Left hindlimb (tissue), 1 donor: ENCODE measurements at regions not wholly inside any gene's neighbourhood (a gene's known extent, or its start where the extent isn't known, plus 50 kb on each side); places are given as distances from the start of the nearest gene placed in this dataset.

ENCODE experiments used
- DNase-seq: peaks from one replicate; pipeline ENCODE4 v3.0.0-alpha.2; 2018

- no peak for DNase-seq
Measured at GRCh38 chr5:8577792-8578191, 708.8 kb downstream of the MTRR start.

DNA sequence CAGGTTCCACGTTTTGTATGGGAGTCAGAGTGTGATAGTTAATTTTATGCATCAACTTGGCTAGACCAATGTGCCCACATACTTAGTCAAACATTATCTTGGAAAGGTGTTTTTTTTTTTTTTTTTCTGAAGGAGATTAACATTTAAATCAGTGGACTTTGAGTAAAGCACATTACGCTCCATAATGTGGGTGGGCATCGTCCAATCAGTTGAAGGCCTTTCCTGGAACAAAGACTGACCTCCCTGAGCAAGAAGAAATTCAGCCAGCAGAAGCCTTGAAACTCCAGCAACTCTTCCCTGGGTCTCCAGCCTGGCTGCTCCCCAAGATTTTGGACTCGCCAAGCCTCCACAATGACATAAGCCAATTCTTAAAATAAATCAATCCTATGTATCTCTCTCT, 711.4 kb downstream of the MTRR start:
- DNase-seq = no peak

- DNase-seq = no peak
Measured at GRCh38 chr5:8581047-8581446, 712.1 kb downstream of the MTRR start.

GRCh38 chr5:8585230-8586018, 716.5 kb downstream of the MTRR start:
- DNase-seq = no peak

GRCh38 chr5:8590959-8591358, 722.0 kb downstream of the MTRR start:
- no peak for DNase-seq

DNA sequence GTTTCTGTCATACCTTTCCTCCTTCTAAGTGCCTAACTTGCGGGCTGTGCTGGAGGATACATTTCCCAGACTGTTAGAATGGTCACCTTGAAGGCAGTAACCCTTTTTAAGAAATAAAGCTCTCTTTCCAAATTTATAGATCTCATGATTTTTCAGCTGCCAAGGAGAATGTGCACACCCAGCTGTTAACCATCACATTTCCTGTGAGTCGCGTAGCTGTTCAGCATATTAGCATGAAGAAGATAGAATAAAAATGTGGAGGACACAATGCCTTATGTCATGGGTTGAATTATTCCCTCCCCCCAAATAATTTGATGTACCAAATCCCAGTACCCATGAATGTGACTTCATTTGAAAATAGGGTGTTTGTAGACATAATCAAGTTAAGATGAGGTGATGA, 729.4 kb downstream of the MTRR start:
- DNase-seq = no peak

DNA sequence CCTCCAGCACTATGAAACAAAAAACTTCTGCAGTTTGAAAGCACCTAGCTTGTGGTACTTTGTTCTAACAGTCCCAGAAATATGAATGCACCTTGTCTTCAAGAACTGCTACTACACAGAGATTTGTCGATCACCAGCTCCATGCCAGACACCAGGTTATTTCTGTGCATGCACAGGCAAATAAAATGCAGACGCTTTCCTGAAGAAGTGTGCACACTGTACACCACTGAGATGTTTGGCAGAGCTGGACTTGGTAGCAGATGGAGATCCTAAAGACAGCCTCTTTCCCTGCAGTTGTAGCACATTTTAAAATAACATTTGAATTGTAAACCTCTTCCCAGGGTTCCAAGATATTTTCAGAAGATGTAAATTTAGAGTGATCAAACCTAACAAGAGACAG, 730.0 kb downstream of the MTRR start:
- DNase-seq = no peak

DNA sequence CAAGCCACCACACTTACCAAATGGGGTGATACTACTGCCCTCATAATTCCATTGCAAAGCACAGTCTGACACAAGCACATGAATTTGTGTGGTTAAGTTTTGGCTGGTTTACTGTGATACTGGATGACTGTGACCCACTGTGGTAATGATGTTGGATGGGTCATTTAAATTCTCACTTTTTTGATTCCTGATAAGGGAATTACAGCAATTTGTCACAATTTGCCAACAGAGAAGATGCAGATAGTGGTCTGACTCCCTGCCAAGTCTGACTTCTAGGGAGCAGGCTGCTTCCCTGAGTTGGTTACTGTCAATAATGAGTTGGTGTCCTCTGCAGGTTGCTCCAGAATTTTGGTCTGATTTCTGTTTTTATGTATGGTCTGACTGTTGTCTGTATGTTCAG, 731.9 kb downstream of the MTRR start:
- DNase-seq = no peak

DNA sequence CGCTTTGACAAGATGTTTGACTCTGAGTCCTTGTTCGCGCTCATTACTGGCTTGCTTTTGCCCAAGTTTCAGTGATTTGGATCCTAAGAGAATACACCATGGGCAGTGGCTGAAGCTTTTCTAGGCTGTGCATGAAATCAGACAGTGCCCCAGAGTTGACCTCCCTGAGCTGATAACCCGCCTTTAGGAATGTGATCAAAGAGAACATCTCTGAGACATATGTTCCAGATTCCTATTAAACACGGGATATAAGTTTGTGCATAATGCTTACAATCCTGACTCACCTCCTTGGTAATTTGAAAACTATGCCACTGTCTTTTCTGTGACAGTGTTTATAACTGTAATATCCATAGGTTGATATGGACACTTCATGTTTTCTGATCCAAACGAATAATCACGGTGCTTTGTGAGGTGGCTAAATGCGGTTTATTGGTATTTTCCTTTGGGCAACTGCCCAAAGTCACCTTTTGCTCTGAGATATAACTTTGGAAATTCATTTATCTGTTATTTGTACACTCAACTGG, 732.9 kb downstream of the MTRR start:
- no peak for DNase-seq

DNA sequence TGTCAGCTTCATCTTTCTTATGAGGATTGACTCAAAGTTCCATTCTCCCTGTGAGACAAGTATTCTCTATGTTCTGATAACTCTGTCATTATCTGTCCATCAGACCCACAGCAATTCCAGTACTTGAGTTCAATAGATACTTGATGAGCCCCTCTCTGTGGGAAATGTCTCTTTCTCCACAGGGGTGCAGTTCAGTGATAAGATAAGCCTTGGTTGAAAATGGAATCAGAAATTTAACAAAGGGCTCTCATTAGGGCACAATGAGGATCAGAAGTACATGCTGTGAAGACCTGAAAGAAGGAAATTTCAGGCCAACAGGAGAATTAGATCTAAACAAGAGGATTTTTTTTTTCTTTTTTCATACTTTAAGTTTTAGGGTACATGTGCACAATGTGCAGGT, 737.3 kb downstream of the MTRR start:
- DNase-seq = no peak

DNA sequence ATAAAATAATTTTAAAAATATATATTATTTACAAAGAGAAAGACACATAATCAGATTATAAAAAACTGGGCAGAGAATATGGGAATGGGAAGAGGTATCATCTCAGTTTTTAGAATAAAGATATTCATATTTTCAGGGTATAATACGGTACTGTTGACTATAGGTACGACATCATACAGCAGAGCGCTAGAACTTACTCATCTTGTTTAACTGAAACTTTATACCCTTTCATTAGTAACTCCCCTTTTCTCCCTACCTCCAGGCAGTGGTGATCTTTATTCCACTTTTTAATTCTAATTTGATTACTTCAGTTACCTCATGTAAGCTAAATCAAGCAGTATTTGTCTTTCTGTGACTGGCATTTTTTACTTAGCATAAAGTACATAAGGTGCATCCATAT, 742.1 kb downstream of the MTRR start:
- no peak for DNase-seq

DNA sequence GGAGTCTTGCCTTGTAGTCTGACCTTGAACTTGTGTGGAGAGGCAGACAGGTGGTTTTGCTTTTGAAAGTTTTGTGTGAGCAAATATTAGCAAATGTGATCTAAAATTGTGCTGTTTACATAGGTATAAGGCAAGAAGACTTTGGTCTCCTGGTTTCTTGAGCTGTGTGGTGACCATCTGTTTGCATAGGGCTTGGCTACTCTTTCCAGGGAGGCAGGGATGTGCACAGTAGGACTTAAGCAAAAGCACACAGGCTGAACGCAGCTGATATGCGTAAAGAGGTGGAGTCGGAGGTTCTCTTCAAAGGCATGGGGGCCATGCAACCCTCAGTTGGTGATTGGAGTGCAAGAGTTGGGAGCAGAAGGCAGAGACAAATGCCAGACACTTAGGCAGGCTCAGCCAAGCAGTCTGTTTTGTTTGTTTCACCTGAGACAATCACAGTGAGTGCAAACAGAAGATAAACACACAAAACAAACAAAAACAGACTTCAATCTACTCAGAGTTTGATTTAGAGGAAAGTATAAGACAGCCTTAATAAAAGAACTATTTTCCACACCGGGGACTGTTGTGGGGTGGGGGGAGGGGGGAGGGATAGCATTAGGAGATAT, 744.2 kb downstream of the MTRR start:
- no peak for DNase-seq

DNA sequence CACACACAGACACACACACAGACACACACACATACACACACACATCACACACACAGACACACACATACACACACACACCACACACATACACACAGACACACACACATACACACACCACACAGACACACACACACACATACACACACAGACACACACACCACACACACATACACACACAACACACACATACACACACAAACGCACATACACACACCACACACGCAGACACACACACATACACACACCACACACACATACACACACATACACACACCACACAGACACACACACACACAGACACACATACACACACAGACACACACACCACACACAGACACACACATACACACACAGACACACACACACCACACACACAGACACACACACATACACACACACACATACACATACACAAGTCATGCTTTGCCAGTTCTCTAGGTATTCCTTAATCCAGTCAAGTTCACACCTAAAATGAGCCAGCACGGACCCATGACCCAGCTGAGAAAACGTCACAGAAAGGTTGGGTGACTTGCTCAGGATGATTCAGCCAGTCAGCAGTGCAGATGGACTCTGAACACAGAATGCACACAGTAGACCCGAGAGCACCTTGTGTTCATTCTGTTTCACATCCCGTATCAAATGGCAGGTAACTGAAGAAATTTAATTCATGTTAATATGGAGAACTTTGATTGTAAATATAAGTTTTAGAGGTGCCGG, 746.4 kb downstream of the MTRR start:
- no peak for DNase-seq

DNA sequence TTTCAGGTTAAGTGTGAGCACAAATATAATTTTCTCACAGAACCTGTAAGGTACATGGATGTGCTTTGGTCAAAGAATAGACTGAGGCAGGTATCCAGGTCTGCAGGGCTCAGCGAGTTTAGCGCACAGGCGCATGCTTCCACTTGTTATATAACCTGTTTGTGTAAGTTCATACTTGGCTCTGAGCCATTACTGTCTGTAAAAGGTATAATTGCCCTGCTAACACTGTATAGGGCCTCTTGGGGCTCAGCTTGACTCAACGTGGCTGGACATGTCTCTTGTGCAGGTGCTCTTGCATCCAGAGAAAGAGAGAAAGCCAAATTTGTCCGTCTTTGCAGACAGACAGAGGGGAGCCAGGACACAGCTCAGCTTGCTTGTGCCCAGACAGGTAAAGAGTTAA, 759.6 kb downstream of the MTRR start:
- DNase-seq = no peak

DNA sequence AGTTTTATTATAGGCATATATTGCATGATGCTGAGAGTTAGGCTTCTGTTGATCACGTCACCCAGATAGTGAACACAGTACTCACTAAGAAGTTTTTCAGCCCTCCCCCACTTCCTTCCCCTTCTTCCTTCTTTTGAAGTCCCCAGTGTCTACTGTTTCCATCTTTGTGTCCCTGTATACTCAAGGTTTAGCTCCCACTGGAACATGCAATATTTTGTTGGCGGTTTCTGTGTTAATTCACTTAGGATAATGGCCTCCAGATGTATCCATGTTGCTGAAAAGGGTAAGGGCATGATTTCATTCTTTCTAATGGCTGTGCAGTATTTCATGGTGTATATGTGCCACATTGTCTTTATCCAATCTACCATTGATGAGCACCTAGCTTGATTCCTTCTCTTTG, 764.3 kb downstream of the MTRR start:
- no peak for DNase-seq

DNA sequence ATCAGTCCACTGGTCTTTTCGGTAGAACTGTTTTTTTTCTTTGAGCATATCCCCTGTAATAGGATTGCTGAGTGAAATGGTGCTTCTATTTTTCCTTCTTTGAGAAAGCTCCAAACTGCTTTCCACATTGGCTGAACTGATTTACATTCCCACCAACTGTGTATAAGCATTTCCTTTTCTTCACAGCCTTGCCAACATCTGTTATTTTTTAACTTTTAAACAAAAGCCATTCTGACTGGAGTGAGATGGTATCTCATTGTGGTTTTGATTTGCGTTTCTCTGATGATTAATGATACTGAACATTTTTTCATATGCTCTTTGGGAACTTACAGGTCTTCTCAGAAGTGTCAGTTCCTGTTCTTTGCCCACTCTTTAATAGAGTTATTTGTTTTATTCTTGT, 764.7 kb downstream of the MTRR start:
- DNase-seq = no peak

DNA sequence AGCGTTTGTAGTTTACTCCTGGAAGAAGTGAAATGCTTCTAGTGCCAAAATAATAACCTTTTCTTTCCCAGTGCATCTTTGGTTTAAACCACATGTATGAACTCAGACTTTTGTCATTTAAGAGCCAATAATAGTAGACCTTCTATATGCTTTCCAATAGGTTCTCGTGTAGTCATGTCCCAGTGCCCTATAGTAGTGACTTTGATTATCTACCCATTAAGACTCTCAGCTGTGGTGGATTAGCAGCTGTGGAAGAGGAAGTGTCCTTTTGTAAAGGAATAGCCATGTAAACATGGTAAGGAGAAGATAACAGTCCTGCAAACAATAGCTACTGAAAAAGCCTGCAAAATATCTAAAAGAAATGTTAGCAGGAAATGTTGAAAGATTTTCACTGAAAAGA, 765.3 kb downstream of the MTRR start:
- DNase-seq = no peak

DNA sequence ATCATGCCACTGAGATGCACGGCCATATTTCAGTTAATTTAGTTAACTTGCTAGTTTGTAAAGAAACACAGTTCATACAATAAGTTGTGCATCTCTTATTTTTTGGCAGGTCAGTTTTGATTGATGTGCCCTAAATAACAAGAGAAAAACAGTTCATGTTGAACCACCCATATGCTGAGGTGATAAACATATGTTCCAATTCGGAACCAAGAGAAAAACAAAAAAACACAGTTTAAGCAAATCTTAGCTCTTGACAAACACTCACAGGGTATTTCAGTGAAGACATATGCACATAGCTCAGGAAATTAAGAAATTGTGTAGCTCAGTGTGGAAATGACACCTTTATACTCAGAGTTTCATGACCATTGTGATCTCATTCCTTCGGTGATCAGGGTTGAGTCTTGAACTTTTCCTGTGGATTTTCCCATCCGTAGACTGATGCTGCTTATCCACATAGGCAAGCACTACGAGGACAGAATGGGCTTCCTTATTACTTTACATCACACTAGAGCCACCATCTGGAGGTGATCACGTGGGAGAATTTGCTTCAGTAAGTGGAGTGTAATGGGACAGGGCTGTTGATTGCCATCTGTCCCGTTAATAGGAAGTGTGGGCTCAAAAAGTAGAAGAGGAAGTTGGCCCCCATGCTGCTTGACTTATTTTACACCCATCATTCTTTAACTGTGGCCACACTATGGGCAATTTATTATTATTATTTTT, 773.0 kb downstream of the MTRR start:
- no peak for DNase-seq

DNA sequence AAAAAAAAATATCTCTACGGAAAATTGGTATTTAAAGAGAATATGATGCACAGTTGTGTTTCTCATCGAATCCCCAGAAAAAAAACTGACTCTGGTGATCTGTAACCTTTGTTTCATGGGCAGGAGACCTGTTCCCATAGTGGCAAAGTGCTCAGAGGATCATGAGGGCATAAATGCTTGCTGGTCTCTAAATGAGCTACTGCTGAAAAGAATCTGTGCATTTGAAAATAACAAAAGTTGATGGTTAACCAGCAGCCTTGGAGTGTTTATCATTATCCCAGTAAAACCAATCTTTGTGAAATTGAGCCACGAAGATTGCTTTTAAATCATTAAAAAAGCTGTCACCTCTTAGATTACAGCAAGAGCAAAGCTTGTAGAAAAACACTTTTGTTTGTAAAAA, 775.4 kb downstream of the MTRR start:
- no peak for DNase-seq

DNA sequence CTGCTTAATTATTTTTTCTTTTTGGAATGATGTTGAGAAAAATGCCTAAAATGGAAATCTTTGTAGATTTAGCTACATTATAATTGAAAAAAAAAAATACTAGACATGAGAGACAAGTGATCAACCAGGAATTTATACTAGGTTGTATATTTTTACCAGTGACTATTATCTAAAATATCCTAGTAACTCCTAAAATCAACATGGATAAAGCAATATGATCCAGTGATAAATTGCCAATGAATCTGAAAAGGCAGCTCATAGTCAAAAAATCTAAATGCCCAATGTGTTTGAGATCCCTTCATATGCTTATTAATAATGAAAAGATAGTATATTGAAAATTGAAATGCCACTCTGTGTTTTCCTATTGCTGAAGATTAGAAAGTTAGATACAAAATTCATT, 778.2 kb downstream of the MTRR start:
- no peak for DNase-seq

- no peak for DNase-seq
Measured at GRCh38 chr5:8650186-8650585, 781.2 kb downstream of the MTRR start.

GRCh38 chr5:8660133-8660893, 791.4 kb downstream of the MTRR start:
- DNase-seq = no peak

GRCh38 chr5:8663374-8663773, 794.4 kb downstream of the MTRR start:
- DNase-seq = no peak
